HEK293 (cell line): ENCODE measurements at regions not wholly inside any gene's neighbourhood (a gene's known extent, or its start where the extent isn't known, plus 50 kb on each side); places are given as distances from the start of the nearest gene placed in this dataset.
A peak's percentile ranks its signal among the peaks of the same experiment; 100 is the strongest.

Experiments
- CTCF ChIA-PET: fragments of 350-600 bp; formaldehyde crosslinking; extraction: SDS; loops from one replicate; lab custom pipeline; 2021; ENCODE audit warnings: antibody characterized with exemption; lab: Yijun Ruan, JAX
- POLR2A ChIA-PET: fragments of 300-600 bp; formaldehyde crosslinking; extraction: SDS; loops from one replicate; lab custom pipeline; 2020; ENCODE audit warnings: antibody characterized with exemption, inconsistent platforms; lab: Yijun Ruan, JAX
- H3K27ac ChIP-seq: fragments of 200-500 bp; sonication (Bioruptor generic); 2 replicates; pipeline ENCODE4 v1.5.1; 2014; ENCODE audit warnings: low read depth, low read length, control low read depth, inconsistent platforms; ENCODE audit errors: extremely low read depth
- H3K36me3 ChIP-seq, 2 experiments: fragments of 200-500 bp in 1 of 2; sonication (Bioruptor generic) in 1 of 2; 1 replicate in 1 of 2; 2 replicates in 1 of 2; pipeline ENCODE4 v1.5.1; 2014 to 2017; ENCODE audit warnings: inconsistent platforms in 2 of 2, low read length in 2 of 2; ENCODE audit not compliant: control insufficient read depth in 2 of 2, insufficient read depth in 1 of 2
- H3K4me1 ChIP-seq: fragments of 200-500 bp; sonication (Bioruptor generic); 2 replicates; pipeline ENCODE4 v1.5.1; 2014; ENCODE audit warnings: mild to moderate bottlenecking, low read length, inconsistent platforms; ENCODE audit not compliant: control insufficient read depth, insufficient read depth
- H3K4me3 ChIP-seq: 2 replicates; pipeline ENCODE4 v1.5.1; 2011; ENCODE audit warnings: low read depth, mild to moderate bottlenecking, control low read depth, low read length, moderate library complexity
- H3K9me3 ChIP-seq: fragments of 200-500 bp; sonication (Bioruptor generic); 2 replicates; pipeline ENCODE4 v1.5.1; 2014; ENCODE audit warnings: low read depth, low read length, inconsistent platforms; ENCODE audit not compliant: control insufficient read depth, insufficient read depth
- ATF2 ChIP-seq: fragments of 450-650 bp; formaldehyde crosslinking; IDR thresholded peaks from 2 replicates; pipeline ENCODE4 v1.5.1; 2016; ENCODE audit warnings: missing biosample characterization, missing genetic modification characterization, low read depth
- BCL11A ChIP-seq: fragments of 450-650 bp; formaldehyde crosslinking; IDR thresholded peaks from 2 replicates; pipeline ENCODE4 v1.5.1; 2016; ENCODE audit warnings: low read depth, missing biosample characterization, missing genetic modification characterization
- BCL11B ChIP-seq: fragments of 450-650 bp; formaldehyde crosslinking; IDR thresholded peaks from 2 replicates; pipeline ENCODE4 v1.5.1; 2016; ENCODE audit warnings: low read depth, missing biosample characterization, missing genetic modification characterization
- GFI1B ChIP-seq: fragments of 450-650 bp; formaldehyde crosslinking; IDR thresholded peaks from 2 replicates; pipeline ENCODE4 v1.5.1; 2016; ENCODE audit warnings: missing biosample characterization, missing genetic modification characterization
- HOXD13 ChIP-seq: sonication (generic); formaldehyde crosslinking; IDR thresholded peaks from 2 replicates; pipeline ENCODE4 v1.8.0; 2022; ENCODE audit warnings: missing genetic modification reagents, borderline replicate concordance
- SETDB1 ChIP-seq: IDR thresholded peaks from one replicate; pipeline ENCODE4 v1.6.1; 2017; ENCODE audit warnings: mild to moderate bottlenecking, low read length, moderate library complexity, mixed read lengths; ENCODE audit not compliant: insufficient read length
- ZFP3 ChIP-seq: fragments of 450-650 bp; formaldehyde crosslinking; IDR thresholded peaks from 2 replicates; pipeline ENCODE4 v1.5.1; 2016; ENCODE audit warnings: low read depth, missing biosample characterization, missing genetic modification characterization
- ZNF16 ChIP-seq: fragments of 450-650 bp; formaldehyde crosslinking; IDR thresholded peaks from 2 replicates; pipeline ENCODE4 v1.5.1; 2016; ENCODE audit warnings: low read depth, missing biosample characterization, missing genetic modification characterization
- ZNF19 ChIP-seq: fragments of 450-650 bp; formaldehyde crosslinking; IDR thresholded peaks from 2 replicates; pipeline ENCODE4; 2016; ENCODE audit warnings: missing biosample characterization, missing genetic modification characterization, low read depth
- ZNF223 ChIP-seq: fragments of 450-650 bp; formaldehyde crosslinking; IDR thresholded peaks from 2 replicates; pipeline ENCODE4 v1.5.1; 2016; ENCODE audit warnings: missing biosample characterization, missing genetic modification characterization
- ZNF341 ChIP-seq: fragments of 450-650 bp; formaldehyde crosslinking; IDR thresholded peaks from 2 replicates; pipeline ENCODE4; 2016; ENCODE audit warnings: low read depth, missing biosample characterization, missing genetic modification characterization
- ZNF433 ChIP-seq: fragments of 450-650 bp; formaldehyde crosslinking; IDR thresholded peaks from 2 replicates; pipeline ENCODE4 v1.5.1; 2016; ENCODE audit warnings: missing biosample characterization, missing genetic modification characterization, low read depth
- ZNF501 ChIP-seq: fragments of 450-650 bp; formaldehyde crosslinking; IDR thresholded peaks from 2 replicates; pipeline ENCODE4 v1.5.1; 2016; ENCODE audit warnings: missing biosample characterization, missing genetic modification characterization
- ZNF510 ChIP-seq: fragments of 450-650 bp; formaldehyde crosslinking; IDR thresholded peaks from 2 replicates; pipeline ENCODE4 v1.5.1; 2018; ENCODE audit warnings: mild to moderate bottlenecking, missing genetic modification characterization, missing biosample characterization; ENCODE audit not compliant: insufficient replicate concordance
- ZNF513 ChIP-seq: fragments of 450-650 bp; IDR thresholded peaks from 2 replicates; pipeline ENCODE4 v1.5.1; 2018; ENCODE audit warnings: missing biosample characterization, missing genetic modification characterization
- ZNF518A ChIP-seq: fragments of 450-650 bp; formaldehyde crosslinking; conservative IDR thresholded peaks from 2 replicates; pipeline ENCODE4 v1.5.1; 2016; ENCODE audit warnings: low read depth, missing biosample characterization, missing genetic modification characterization
- ZNF548 ChIP-seq: fragments of 450-650 bp; formaldehyde crosslinking; IDR thresholded peaks from 2 replicates; pipeline ENCODE4 v1.5.1; 2016; ENCODE audit warnings: missing biosample characterization, missing genetic modification characterization
- ZNF555 ChIP-seq: fragments of 450-650 bp; formaldehyde crosslinking; conservative IDR thresholded peaks from 2 replicates; pipeline ENCODE4 v1.5.1; 2017; ENCODE audit warnings: missing biosample characterization, mild to moderate bottlenecking, missing genetic modification characterization, inconsistent platforms
- ZNF658 ChIP-seq: fragments of 450-650 bp; formaldehyde crosslinking; IDR thresholded peaks from 2 replicates; pipeline ENCODE4; 2016; ENCODE audit warnings: missing biosample characterization, missing genetic modification characterization
- ZNF791 ChIP-seq: fragments of 450-650 bp; formaldehyde crosslinking; IDR thresholded peaks from 2 replicates; pipeline ENCODE4 v1.5.1; 2016; ENCODE audit warnings: missing biosample characterization, missing genetic modification characterization
- ZNF837 ChIP-seq: fragments of 450-650 bp; formaldehyde crosslinking; IDR thresholded peaks from 2 replicates; pipeline ENCODE4 v1.5.1; 2016; ENCODE audit warnings: missing biosample characterization, missing genetic modification characterization
- ZSCAN18 ChIP-seq: fragments of 450-650 bp; formaldehyde crosslinking; IDR thresholded peaks from 2 replicates; pipeline ENCODE4 v1.5.1; 2016; ENCODE audit warnings: missing biosample characterization, missing genetic modification characterization

GRCh38 chrX:69361311-69361845 lies 142.7 kb upstream of the NALF2 start:
- no peak overlapping the region for H3K27ac ChIP-seq
- no peaks in the 10 kb centered on the region for H3K4me1 ChIP-seq
- H3K36me3 ChIP-seq, result no peaks in the 10 kb centered on the region
- TF ChIP-seq ZNF658 (tag by site-specific recombination) (no peak), ZNF513 (tag by site-specific recombination) (no peak), ZNF223 (tag by site-specific recombination) (no peak), ZNF510 (tag by site-specific recombination) (no peak)
- ChIA-PET CTCF (interaction anchor here (0.5 to 1.0 kb wide), 4 partner anchors 34 to 991 kb away, joined by 3 to 4 read pairs (median 4); no protein-coding TSS in a partner anchor), POLR2A (interaction anchor here (0.6 kb wide), 1 partner anchor 55 kb away, joined by 5 read pairs; no protein-coding TSS in a partner anchor)
- H3K9me3 ChIP-seq, result no peaks in the 10 kb centered on the region
- no peak overlapping the region for H3K4me3 ChIP-seq

GRCh38 chrX:69357317-69357716 lies 146.8 kb upstream of the NALF2 start:
- Histone ChIP-seq H3K4me1 (no peaks in the 10 kb centered on the region), H3K4me3 (no peak overlapping the region), H3K27ac (no peak overlapping the region), H3K36me3 (no peaks in the 10 kb centered on the region), H3K9me3 (no peaks in the 10 kb centered on the region)
- peak; percentile 66 for TF ChIP-seq ZNF341 (tag by site-specific recombination)
- no peak for TF ChIP-seq ZNF510 (tag by site-specific recombination)
- CTCF ChIA-PET, result interaction anchor here (0.9 to 1.6 kb wide), 3 partner anchors 30 to 529 kb away, joined by 3 to 5 read pairs (median 4); partner anchors contain the start of gene EFNB1
- POLR2A ChIA-PET, result no interaction called here

- Histone ChIP-seq H3K36me3 (no peaks in the 10 kb centered on the region), H3K9me3 (no peaks in the 10 kb centered on the region), H3K4me3 (no peak overlapping the region), H3K4me1 (no peaks in the 10 kb centered on the region), H3K27ac (no peak overlapping the region)
- ChIA-PET POLR2A (no interaction called here), CTCF (no interaction called here)
- TF ChIP-seq ZSCAN18 (no peak), ZNF501 (tag by site-specific recombination) (no peak), ZNF19 (tag by site-specific recombination) (no peak), ZNF16 (tag by site-specific recombination) (no peak), ZNF837 (tag by site-specific recombination) (no peak), ZNF555 (tag by site-specific recombination) (no peak), ZNF433 (tag by site-specific recombination) (no peak), GFI1B (tag by site-specific recombination) (no peak), ATF2 (tag by site-specific recombination) (no peak), SETDB1 (no peak), ZFP3 (no peak), BCL11A (tag by site-specific recombination) (no peak), ZNF791 (no peak), BCL11B (tag by site-specific recombination) (no peak), ZNF518A (tag by site-specific recombination) (no peak), ZNF510 (tag by site-specific recombination) (no peak), ZNF548 (no peak), HOXD13 (no peak)
These were observed 159.6 kb upstream of the PJA1 start for GRCh38 chrX:69324851-69325250.
